ENCODE measurements at regions not wholly inside any gene's neighbourhood (a gene's known extent, or its start where the extent isn't known, plus 50 kb on each side); places are given as distances from the start of the nearest gene placed in this dataset.
"Not testable (repeated sequence)": the region's sequence is repeated elsewhere in the genome, so short reads cannot be mapped to it uniquely, and the experiment has no call there.

DNA sequence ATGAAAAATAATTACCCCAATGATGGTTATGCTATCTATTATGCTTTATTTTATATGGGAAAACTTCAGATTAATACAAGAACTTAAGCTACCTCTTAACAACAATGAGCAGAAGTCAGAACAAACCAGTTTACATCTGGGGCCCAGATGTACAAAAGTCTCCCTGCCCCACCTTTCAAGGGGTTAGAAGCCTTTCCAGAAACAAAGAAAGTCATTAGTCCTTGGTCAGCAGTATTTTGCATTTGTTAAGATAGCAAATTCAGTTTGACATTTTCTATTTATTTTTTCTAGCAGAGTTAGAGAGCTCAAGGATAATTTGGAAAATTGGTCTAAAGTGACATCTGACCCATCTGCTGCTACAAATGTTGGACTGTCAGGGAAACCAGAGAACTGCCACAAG lies 478.7 kb upstream of the UBE2E2 start:
- DNase-seq (no peak), ATAC-seq (no peak)
- Histone ChIP-seq H3K27ac (ENCODE audit: low read length) (no peak overlapping the region), H3K27me3 (ENCODE audit: control insufficient read depth, insufficient read depth) (no peaks in the 10 kb centered on the region), H3K4me3 (ENCODE audit: low read length) (no peak overlapping the region), H3K4me1 (ENCODE audit: control insufficient read depth, insufficient read depth, low read length) (no peaks in the 10 kb centered on the region), H3K9me3 (ENCODE audit: control insufficient read depth, low read length) (no peaks in the 10 kb centered on the region)
- intact Hi-C loops (cut with DNase I), result no loop called here

- no peaks in the 10 kb centered on the region for H3K4me1 ChIP-seq (ENCODE audit: control insufficient read depth, insufficient read depth, low read length)
- no peaks in the 10 kb centered on the region for H3K27me3 ChIP-seq (ENCODE audit: control insufficient read depth, insufficient read depth)
- ATAC-seq, result no peak
- H3K27ac ChIP-seq (ENCODE audit: low read length), result no peak overlapping the region
- no peaks in the 10 kb centered on the region for H3K9me3 ChIP-seq (ENCODE audit: control insufficient read depth, low read length)
- intact Hi-C loops (cut with DNase I), result no loop called here
- H3K4me3 ChIP-seq (ENCODE audit: low read length), result no peak overlapping the region
- WGBS, result 36% methylated on average over 1 of the region's 1 CpG
- no peak for DNase-seq
Measured at GRCh38 chr3:22728406-22728805, 474.7 kb upstream of the UBE2E2 start.

- H3K9me3 ChIP-seq (ENCODE audit: control insufficient read depth, low read length), result no peaks in the 10 kb centered on the region
- WGBS, result 75% methylated on average over 5 of the region's 5 CpGs
- H3K27me3 ChIP-seq (ENCODE audit: control insufficient read depth, insufficient read depth), result no peaks in the 10 kb centered on the region
- H3K27ac ChIP-seq (ENCODE audit: low read length), result no peak overlapping the region
- intact Hi-C loops (cut with DNase I), result no loop called here
- DNase-seq, result no peak
- H3K4me1 ChIP-seq (ENCODE audit: control insufficient read depth, insufficient read depth, low read length), result no peaks in the 10 kb centered on the region
- ATAC-seq, result no peak
- no peak overlapping the region for H3K4me3 ChIP-seq (ENCODE audit: low read length)
Measured at GRCh38 chr3:22729212-22729611, 473.9 kb upstream of the UBE2E2 start.

GRCh38 chr3:22729981-22730380 lies 473.1 kb upstream of the UBE2E2 start:
- Histone ChIP-seq H3K27me3 (ENCODE audit: control insufficient read depth, insufficient read depth) (no peaks in the 10 kb centered on the region), H3K9me3 (ENCODE audit: control insufficient read depth, low read length) (no peaks in the 10 kb centered on the region), H3K27ac (ENCODE audit: low read length) (no peak overlapping the region), H3K4me1 (ENCODE audit: control insufficient read depth, insufficient read depth, low read length) (no peaks in the 10 kb centered on the region), H3K4me3 (ENCODE audit: low read length) (no peak overlapping the region)
- ATAC-seq, result no peak
- WGBS, result 38% methylated on average over 1 of the region's 1 CpG
- DNase-seq, result no peak
- intact Hi-C loops (cut with DNase I), result no loop called here

- Histone ChIP-seq H3K4me1 (ENCODE audit: control insufficient read depth, insufficient read depth, low read length) (no peaks in the 10 kb centered on the region), H3K9me3 (ENCODE audit: control insufficient read depth, low read length) (no peaks in the 10 kb centered on the region), H3K4me3 (ENCODE audit: low read length) (no peak overlapping the region), H3K27me3 (ENCODE audit: control insufficient read depth, insufficient read depth) (no peaks in the 10 kb centered on the region), H3K27ac (ENCODE audit: low read length) (no peak overlapping the region)
- ATAC-seq (no peak), DNase-seq (no peak)
- intact Hi-C loops (cut with DNase I), result no loop called here
- WGBS, result 53% methylated on average over 1 of the region's 1 CpG
Measured at GRCh38 chr3:22730701-22731100, 472.4 kb upstream of the UBE2E2 start.

DNA sequence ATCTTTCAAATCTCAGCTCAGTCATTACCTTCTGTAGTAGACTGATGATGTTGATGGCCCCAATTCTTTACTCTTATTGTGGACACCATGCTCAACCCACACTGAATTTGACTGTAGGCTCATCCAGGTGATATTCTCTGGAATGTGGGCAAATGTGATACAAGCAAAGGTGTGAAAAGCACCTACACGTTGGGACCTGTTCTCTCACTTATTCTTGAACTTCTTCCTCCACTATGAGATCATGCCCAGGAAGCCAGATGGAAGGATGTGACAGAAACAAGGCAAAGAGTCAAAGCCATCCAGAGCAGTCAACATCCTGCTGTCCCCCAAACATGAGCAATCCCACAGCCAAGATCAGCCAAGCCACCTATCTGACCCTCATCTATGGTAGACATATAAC lies 471.2 kb upstream of the UBE2E2 start:
- no peaks in the 10 kb centered on the region for H3K4me1 ChIP-seq (ENCODE audit: control insufficient read depth, insufficient read depth, low read length)
- intact Hi-C loops (cut with DNase I), result no loop called here
- no peak overlapping the region for H3K4me3 ChIP-seq (ENCODE audit: low read length)
- no peak overlapping the region for H3K27ac ChIP-seq (ENCODE audit: low read length)
- H3K27me3 ChIP-seq (ENCODE audit: control insufficient read depth, insufficient read depth), result no peaks in the 10 kb centered on the region
- ATAC-seq, result no peak
- no peaks in the 10 kb centered on the region for H3K9me3 ChIP-seq (ENCODE audit: control insufficient read depth, low read length)
- no peak for DNase-seq
- 43% methylated on average over 1 of the region's 1 CpG for WGBS

- WGBS, result 35% methylated on average over 1 of the region's 1 CpG
Measured at GRCh38 chr3:22732641-22733040, 470.5 kb upstream of the UBE2E2 start.

GRCh38 chr3:22734207-22734606 lies 468.9 kb upstream of the UBE2E2 start:
- no peaks in the 10 kb centered on the region for H3K4me1 ChIP-seq (ENCODE audit: control insufficient read depth, insufficient read depth, low read length)
- 2% methylated on average over 1 of the region's 1 CpG for WGBS
- no peaks in the 10 kb centered on the region for H3K27me3 ChIP-seq (ENCODE audit: control insufficient read depth, insufficient read depth)
- no peaks in the 10 kb centered on the region for H3K9me3 ChIP-seq (ENCODE audit: control insufficient read depth, low read length)
- intact Hi-C loops (cut with DNase I), result no loop called here
- no peak overlapping the region for H3K27ac ChIP-seq (ENCODE audit: low read length)
- DNase-seq (no peak), ATAC-seq (no peak)
- no peak overlapping the region for H3K4me3 ChIP-seq (ENCODE audit: low read length)

More at GRCh38 chr3:22732641-22733040, 470.5 kb upstream of the UBE2E2 start:
- DNase-seq, result peak in 1 of 3 donors; percentile 20
- Histone ChIP-seq H3K27me3 (ENCODE audit: control insufficient read depth, insufficient read depth) (no peaks in the 10 kb centered on the region), H3K4me1 (ENCODE audit: control insufficient read depth, insufficient read depth, low read length) (no peaks in the 10 kb centered on the region), H3K4me3 (ENCODE audit: low read length) (no peak overlapping the region), H3K27ac (ENCODE audit: low read length) (no peak overlapping the region), H3K9me3 (ENCODE audit: control insufficient read depth, low read length) (no peaks in the 10 kb centered on the region)
- intact Hi-C loops (cut with DNase I), result no loop called here
- ATAC-seq, result no peak

DNA sequence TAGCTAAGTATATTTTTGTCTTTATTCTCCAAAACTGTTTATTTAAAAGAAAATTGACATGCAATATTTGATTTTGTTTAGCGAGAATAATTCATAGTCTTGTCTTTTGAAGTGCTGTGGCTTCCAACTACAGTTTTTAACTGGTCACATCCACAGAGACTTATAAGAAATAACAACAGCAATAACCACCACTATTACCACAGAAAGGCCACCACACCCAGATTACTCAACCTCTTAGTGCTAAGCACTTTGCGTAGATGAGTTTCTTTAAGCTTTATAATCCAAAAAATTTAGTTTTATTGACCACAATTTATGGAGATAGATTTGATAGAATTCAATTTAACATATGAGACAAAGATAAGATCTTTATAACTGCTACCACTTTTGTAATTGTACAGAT lies 468.4 kb upstream of the UBE2E2 start:
- intact Hi-C loops (cut with DNase I), result no loop called here
- no peak for ATAC-seq
- Histone ChIP-seq H3K9me3 (ENCODE audit: control insufficient read depth, low read length) (no peaks in the 10 kb centered on the region), H3K27me3 (ENCODE audit: control insufficient read depth, insufficient read depth) (no peaks in the 10 kb centered on the region), H3K4me1 (ENCODE audit: control insufficient read depth, insufficient read depth, low read length) (no peaks in the 10 kb centered on the region), H3K4me3 (ENCODE audit: low read length) (no peak overlapping the region), H3K27ac (ENCODE audit: low read length) (no peak overlapping the region)
- no peak for DNase-seq
- 77% methylated on average over 2 of the region's 2 CpGs for WGBS

- DNase-seq, result no peak
- H3K9me3 ChIP-seq (ENCODE audit: control insufficient read depth, low read length), result no peaks in the 10 kb centered on the region
- no peaks in the 10 kb centered on the region for H3K4me1 ChIP-seq (ENCODE audit: control insufficient read depth, insufficient read depth, low read length)
- no peak overlapping the region for H3K27ac ChIP-seq (ENCODE audit: low read length)
- no peaks in the 10 kb centered on the region for H3K27me3 ChIP-seq (ENCODE audit: control insufficient read depth, insufficient read depth)
- ATAC-seq, result no peak
- H3K4me3 ChIP-seq (ENCODE audit: low read length), result no peak overlapping the region
- intact Hi-C loops (cut with DNase I), result no loop called here
Measured at GRCh38 chr3:22735373-22735772, 467.8 kb upstream of the UBE2E2 start.

- intact Hi-C loops (cut with DNase I); ATAC-seq; H3K27me3 ChIP-seq (ENCODE audit: control insufficient read depth, insufficient read depth); DNase-seq; H3K4me1 ChIP-seq (ENCODE audit: control insufficient read depth, insufficient read depth, low read length); H3K27ac ChIP-seq (ENCODE audit: low read length); H3K9me3 ChIP-seq (ENCODE audit: control insufficient read depth, low read length); H3K4me3 ChIP-seq (ENCODE audit: low read length): not testable (repeated sequence)
- WGBS, result 90% methylated on average over 22 of the region's 22 CpGs
Measured at GRCh38 chr3:22743386-22743785, 459.7 kb upstream of the UBE2E2 start.

- Histone ChIP-seq H3K27ac (ENCODE audit: low read length) (no peak overlapping the region), H3K27me3 (ENCODE audit: control insufficient read depth, insufficient read depth) (no peaks in the 10 kb centered on the region), H3K9me3 (ENCODE audit: control insufficient read depth, low read length) (no peaks in the 10 kb centered on the region), H3K4me3 (ENCODE audit: low read length) (no peak overlapping the region), H3K4me1 (ENCODE audit: control insufficient read depth, insufficient read depth, low read length) (no peaks in the 10 kb centered on the region)
- intact Hi-C loops (cut with DNase I), result no loop called here
- ATAC-seq (no peak), DNase-seq (no peak)
Measured at GRCh38 chr3:22745321-22745720, 457.8 kb upstream of the UBE2E2 start.

Measured in right cardiac atrium (tissue), 5 donors.